GM13977 (cell line): ENCODE measurements at regions not wholly inside any gene's neighbourhood (a gene's known extent, or its start where the extent isn't known, plus 50 kb on each side); places are given as distances from the start of the nearest gene placed in this dataset.

Experiments used
- DNase-seq: peaks from one replicate; pipeline ENCODE4 v3.0.0; 2012; ENCODE audit warnings: low spot score
- CTCF ChIP-seq: IDR thresholded peaks from 2 replicates; pipeline ENCODE4 v1.5.1; 2012; ENCODE audit warnings: mild to moderate bottlenecking, control low read depth; ENCODE audit not compliant: insufficient read depth; ENCODE audit errors: extremely low read depth, missing control alignments
- in situ Hi-C: fragments of 300-500 bp; cut with MboI; formaldehyde crosslinking; loops from one replicate; pipeline ENCODE4 v1.12.0; 2022; ENCODE audit warnings: low sequenced_read_pairs, low pct_unique_long_range_greater_than_20kb, mixed read lengths, inconsistent platforms; ENCODE audit not compliant: unreplicated experiment

GRCh38 chr13:105333416-105333815, 1202.0 kb downstream of the EFNB2 start:
- in situ Hi-C loops, result no loop called here
- no peak for DNase-seq
- no peak for TF ChIP-seq CTCF

GRCh38 chr13:105329359-105329758, 1206.1 kb downstream of the EFNB2 start:
- in situ Hi-C loops, result no loop called here
- DNase-seq, result no peak
- no peak for TF ChIP-seq CTCF

- no peak for TF ChIP-seq CTCF
- no peak for DNase-seq
- in situ Hi-C loops, result no loop called here
These were observed 1207.2 kb downstream of the EFNB2 start for GRCh38 chr13:105328212-105328611.

- in situ Hi-C loops, result no loop called here
- no peak for TF ChIP-seq CTCF
- no peak for DNase-seq
These were observed 1207.8 kb downstream of the EFNB2 start for GRCh38 chr13:105327581-105328126.

- in situ Hi-C loops, result no loop called here
- no peak for DNase-seq
- TF ChIP-seq CTCF, result no peak
These were observed 1215.6 kb downstream of the EFNB2 start for GRCh38 chr13:105319875-105320274.

- in situ Hi-C loops, result no loop called here
- DNase-seq, result no peak
- no peak for TF ChIP-seq CTCF
These were observed 1218.7 kb downstream of the EFNB2 start for GRCh38 chr13:105316731-105317130.

DNA sequence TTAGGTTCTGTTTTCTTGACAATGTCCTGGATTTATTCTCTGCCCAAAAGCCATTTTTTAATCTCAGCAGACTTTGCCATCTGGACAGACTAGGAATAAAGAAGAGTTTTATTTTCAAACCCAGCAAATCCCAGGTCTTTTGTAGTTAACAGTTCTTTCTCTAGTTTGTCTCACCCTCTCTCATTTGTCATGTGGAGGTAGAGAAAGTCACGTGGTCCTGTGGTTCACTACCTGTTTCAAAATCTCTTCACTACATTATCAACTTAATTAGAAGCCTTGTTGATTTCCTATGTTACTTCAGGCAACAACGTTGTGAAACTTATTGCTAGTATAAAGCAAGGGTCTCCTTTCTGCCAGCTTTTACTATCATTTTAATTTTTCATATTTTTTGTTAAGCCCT, 1222.6 kb downstream of the EFNB2 start:
- in situ Hi-C loops, result no loop called here
- TF ChIP-seq CTCF, result no peak
- DNase-seq, result no peak
